WI38 (cell line): ENCODE measurements at regions not wholly inside any gene's neighbourhood (a gene's known extent, or its start where the extent isn't known, plus 50 kb on each side); places are given as distances from the start of the nearest gene placed in this dataset.

Experiments used
- H3K4me3 ChIP-seq: 2 replicates; pipeline ENCODE4 v1.5.1; 2011; ENCODE audit warnings: low read depth, mild to moderate bottlenecking, control low read depth, low read length
- CTCF ChIP-seq: IDR thresholded peaks from 2 replicates; pipeline ENCODE4 v1.5.1; 2012; ENCODE audit warnings: low read depth, mild to moderate bottlenecking, control low read depth, low read length

DNA sequence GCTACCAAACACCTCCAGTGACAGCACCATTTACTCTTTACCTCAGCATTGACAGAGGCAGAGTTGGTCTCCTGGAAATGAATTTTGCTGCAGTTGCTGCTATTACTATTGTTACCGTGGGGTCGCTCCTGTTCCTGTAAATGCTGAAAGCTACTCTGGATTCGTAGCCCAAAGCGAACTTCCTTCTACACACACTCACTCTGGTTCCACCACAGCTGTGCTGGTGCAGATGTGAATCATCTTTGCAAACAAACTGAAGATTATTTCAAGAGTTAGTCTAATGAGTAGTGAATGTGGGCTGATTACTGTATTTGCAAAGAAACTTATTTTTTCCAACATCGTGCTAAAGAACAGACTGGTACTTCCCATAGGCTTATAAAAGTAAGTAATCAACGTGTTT lies 304.0 kb downstream of the LPIN1 start:
- no peak overlapping the region for H3K4me3 ChIP-seq
- TF ChIP-seq CTCF: 0 out of 2 replicates have a peak, but pooled peaks have one; percentile 23

GRCh38 chr2:12051831-12052230 lies 305.4 kb downstream of the LPIN1 start:
- TF ChIP-seq CTCF: no peak
- H3K4me3 ChIP-seq: no peak overlapping the region

- no peak for TF ChIP-seq CTCF
- no peak overlapping the region for H3K4me3 ChIP-seq
These were observed 306.4 kb downstream of the LPIN1 start for GRCh38 chr2:12052796-12053195.

DNA sequence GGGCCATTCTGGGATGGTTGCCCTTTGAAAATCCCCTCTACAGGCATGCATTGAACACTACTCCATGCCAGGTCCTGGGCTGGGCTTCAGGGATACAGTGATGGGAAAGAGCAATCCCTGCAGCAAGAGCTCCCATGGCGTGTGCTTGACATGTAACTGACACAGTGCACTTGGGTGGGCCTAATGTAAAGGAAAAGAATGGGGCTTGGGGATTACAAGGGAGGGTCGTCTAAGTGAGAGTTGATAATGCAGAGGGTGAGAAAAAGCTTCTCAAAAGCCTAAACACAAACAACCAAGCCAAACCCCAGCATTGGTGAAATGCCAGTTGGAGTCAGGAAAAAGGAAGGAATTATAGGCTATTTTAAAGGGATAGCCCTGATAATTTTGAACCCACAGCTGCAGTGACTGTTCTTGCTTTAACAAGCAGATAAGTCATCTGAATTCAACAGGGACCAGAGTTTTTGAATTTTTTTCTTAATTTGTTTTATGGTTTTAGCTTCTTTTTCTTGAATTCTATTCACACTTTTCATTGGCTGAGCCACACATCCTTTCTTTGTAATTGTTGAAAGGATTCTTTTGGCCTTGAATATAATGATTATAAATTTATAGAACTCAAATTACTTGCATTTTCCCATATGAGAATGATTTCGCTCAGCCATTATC lies 308.7 kb downstream of the LPIN1 start:
- TF ChIP-seq CTCF: no peak
- no peak overlapping the region for H3K4me3 ChIP-seq

GRCh38 chr2:12057436-12058166 lies 311.2 kb downstream of the LPIN1 start:
- no peak overlapping the region for H3K4me3 ChIP-seq
- TF ChIP-seq CTCF: no peak

- no peak overlapping the region for H3K4me3 ChIP-seq
- no peak for TF ChIP-seq CTCF
These were observed 313.4 kb downstream of the LPIN1 start for GRCh38 chr2:12059616-12060441.
